Parathyroid adenoma (tissue), 2 donors: ENCODE measurements at regions not wholly inside any gene's neighbourhood (a gene's known extent, or its start where the extent isn't known, plus 50 kb on each side); places are given as distances from the start of the nearest gene placed in this dataset.

Experiments used
- H2AFZ ChIP-seq: fragments of 300-600 bp; sonication (generic); one replicate; pipeline ENCODE4 v1.7.0; 2017; ENCODE audit warnings: antibody characterized with exemption, mild to moderate bottlenecking
- H3K27ac ChIP-seq: fragments of 300-600 bp; sonication (generic); one replicate; pipeline ENCODE4 v1.7.0; 2017
- H3K27me3 ChIP-seq: fragments of 300-600 bp; sonication (generic); one replicate; pipeline ENCODE4 v1.7.0; 2017; ENCODE audit warnings: low read length; ENCODE audit not compliant: control insufficient read depth, insufficient read depth
- H3K36me3 ChIP-seq: fragments of 300-600 bp; sonication (generic); one replicate; pipeline ENCODE4 v1.7.0; 2017; ENCODE audit warnings: low read length; ENCODE audit not compliant: control insufficient read depth, insufficient read depth
- H3K4me1 ChIP-seq: fragments of 300-600 bp; sonication (generic); one replicate; pipeline ENCODE4 v1.7.0; 2017; ENCODE audit warnings: control low read depth
- H3K4me2 ChIP-seq: fragments of 300-600 bp; sonication (generic); one replicate; pipeline ENCODE4 v1.7.0; 2017; ENCODE audit warnings: low read length
- H3K4me3 ChIP-seq: fragments of 300-600 bp; sonication (generic); one replicate; pipeline ENCODE4 v1.7.0; 2017; ENCODE audit warnings: low read depth, low read length
- H3K79me2 ChIP-seq: fragments of 300-600 bp; sonication (generic); one replicate; pipeline ENCODE4 v1.7.0; 2017; ENCODE audit warnings: control low read depth
- H3K9ac ChIP-seq: fragments of 300-600 bp; sonication (generic); one replicate; pipeline ENCODE4 v1.7.0; 2017; ENCODE audit warnings: mild to moderate bottlenecking
- H3K9me3 ChIP-seq: fragments of 300-600 bp; sonication (generic); one replicate; pipeline ENCODE4 v1.7.0; 2017; ENCODE audit warnings: low read length; ENCODE audit not compliant: control insufficient read depth
- TF ChIP-seq, protein P1 (sequence below): fragments of 300-600 bp; sonication (generic); IDR thresholded peaks from one replicate; pipeline ENCODE4 v1.7.0; 2017; ENCODE audit warnings: antibody characterized with exemption, mild to moderate bottlenecking
- donor health status: primary hyperparathyroidism.

DNA sequence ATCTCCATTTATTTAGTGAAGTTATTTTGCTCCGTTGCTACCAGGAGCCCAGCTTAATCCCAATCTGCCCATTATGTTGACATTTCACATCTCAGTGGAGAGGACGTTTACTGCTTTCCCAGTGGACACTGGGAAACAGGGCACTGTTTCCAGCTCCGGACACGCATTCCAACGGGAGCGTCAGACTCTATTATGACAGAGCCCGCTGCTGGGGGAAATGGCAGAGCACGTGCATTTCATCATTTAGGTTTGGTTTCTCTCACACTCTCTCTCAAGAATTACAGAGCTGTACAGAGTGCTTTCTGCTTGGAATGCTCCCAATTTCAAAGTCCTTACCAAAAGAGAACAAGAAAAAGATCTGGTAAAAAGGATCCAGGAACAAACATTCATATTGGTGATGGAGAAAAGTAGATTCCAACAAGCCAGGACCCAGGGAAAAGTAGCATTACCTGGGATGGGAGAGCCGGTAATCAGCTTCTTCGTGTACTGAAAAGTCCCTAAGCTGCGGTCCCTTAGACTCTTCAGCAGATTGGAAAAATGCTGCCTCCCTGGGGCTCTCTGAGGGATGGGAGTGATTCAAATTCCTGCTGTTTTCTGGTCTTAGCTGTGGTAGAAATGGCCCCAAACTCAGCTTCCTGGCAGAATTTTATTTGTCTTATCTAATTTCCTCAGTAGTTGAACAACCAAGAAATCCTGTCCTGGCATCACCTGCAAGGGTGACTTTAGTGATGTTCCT, 136.0 kb upstream of the THBS1 start:
- Histone ChIP-seq H2AFZ (no peak overlapping the region), H3K4me1 (no peaks in the 10 kb centered on the region), H3K79me2 (no peaks in the 10 kb centered on the region), H3K4me2 (no peak overlapping the region), H3K27me3 (no peaks in the 10 kb centered on the region), H3K9me3 (no peaks in the 10 kb centered on the region), H3K4me3 (no peak overlapping the region), H3K9ac (no peak overlapping the region), H3K27ac (no peak overlapping the region), H3K36me3 (no peaks in the 10 kb centered on the region)
- TF ChIP-seq, protein P1, sequence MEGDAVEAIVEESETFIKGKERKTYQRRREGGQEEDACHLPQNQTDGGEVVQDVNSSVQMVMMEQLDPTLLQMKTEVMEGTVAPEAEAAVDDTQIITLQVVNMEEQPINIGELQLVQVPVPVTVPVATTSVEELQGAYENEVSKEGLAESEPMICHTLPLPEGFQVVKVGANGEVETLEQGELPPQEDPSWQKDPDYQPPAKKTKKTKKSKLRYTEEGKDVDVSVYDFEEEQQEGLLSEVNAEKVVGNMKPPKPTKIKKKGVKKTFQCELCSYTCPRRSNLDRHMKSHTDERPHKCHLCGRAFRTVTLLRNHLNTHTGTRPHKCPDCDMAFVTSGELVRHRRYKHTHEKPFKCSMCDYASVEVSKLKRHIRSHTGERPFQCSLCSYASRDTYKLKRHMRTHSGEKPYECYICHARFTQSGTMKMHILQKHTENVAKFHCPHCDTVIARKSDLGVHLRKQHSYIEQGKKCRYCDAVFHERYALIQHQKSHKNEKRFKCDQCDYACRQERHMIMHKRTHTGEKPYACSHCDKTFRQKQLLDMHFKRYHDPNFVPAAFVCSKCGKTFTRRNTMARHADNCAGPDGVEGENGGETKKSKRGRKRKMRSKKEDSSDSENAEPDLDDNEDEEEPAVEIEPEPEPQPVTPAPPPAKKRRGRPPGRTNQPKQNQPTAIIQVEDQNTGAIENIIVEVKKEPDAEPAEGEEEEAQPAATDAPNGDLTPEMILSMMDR, result no peak

- no peaks in the 10 kb centered on the region for H3K36me3 ChIP-seq
- H3K4me1 ChIP-seq, result no peaks in the 10 kb centered on the region
Observed at GRCh38 chr15:39445931-39446330, 134.9 kb upstream of the THBS1 start.

GRCh38 chr15:39447346-39447745, 133.5 kb upstream of the THBS1 start:
- Histone ChIP-seq H3K4me3 (no peak overlapping the region), H3K79me2 (no peaks in the 10 kb centered on the region), H3K36me3 (no peaks in the 10 kb centered on the region), H3K4me1 (no peaks in the 10 kb centered on the region), H2AFZ (no peak overlapping the region), H3K4me2 (no peak overlapping the region), H3K9me3 (no peaks in the 10 kb centered on the region), H3K27ac (no peak overlapping the region), H3K9ac (no peak overlapping the region), H3K27me3 (no peaks in the 10 kb centered on the region)
- TF ChIP-seq, protein P1, result no peak

More at GRCh38 chr15:39445931-39446330, 134.9 kb upstream of the THBS1 start:
- Histone ChIP-seq H3K4me3 (no peak overlapping the region), H3K79me2 (no peaks in the 10 kb centered on the region), H3K27ac (no peak overlapping the region), H3K9ac (no peak overlapping the region), H3K27me3 (no peaks in the 10 kb centered on the region), H3K4me2 (no peak overlapping the region), H3K9me3 (no peaks in the 10 kb centered on the region), H2AFZ (no peak overlapping the region)
- TF ChIP-seq, protein P1, result no peak

DNA sequence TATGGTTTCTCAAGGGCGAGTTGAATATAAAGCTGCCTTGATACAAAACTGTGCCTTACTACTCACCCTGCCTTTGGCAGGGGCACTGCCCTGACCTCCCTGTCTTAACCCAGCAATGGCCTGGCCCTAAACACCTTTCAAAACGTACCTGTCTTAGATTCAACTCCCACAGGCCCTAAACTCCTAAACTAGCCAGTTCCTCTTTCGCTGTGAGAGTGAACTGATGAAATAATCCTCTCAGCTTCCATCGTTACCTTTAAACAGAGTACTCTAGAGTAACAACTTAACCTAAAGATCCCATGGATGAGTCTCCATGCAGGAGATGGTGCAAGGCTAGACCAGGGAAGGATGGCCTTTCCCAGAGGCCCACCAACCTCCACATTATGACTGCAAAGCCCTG, 133.0 kb upstream of the THBS1 start:
- H3K4me1 ChIP-seq, result no peaks in the 10 kb centered on the region
- TF ChIP-seq, protein P1, result no peak
- H3K4me3 ChIP-seq, result no peak overlapping the region
- H3K36me3 ChIP-seq, result no peaks in the 10 kb centered on the region
- no peak overlapping the region for H3K9ac ChIP-seq
- H3K4me2 ChIP-seq, result no peak overlapping the region
- H3K79me2 ChIP-seq, result no peaks in the 10 kb centered on the region
- no peaks in the 10 kb centered on the region for H3K27me3 ChIP-seq
- H3K27ac ChIP-seq, result no peak overlapping the region
- no peaks in the 10 kb centered on the region for H3K9me3 ChIP-seq
- H2AFZ ChIP-seq, result no peak overlapping the region

- no peak overlapping the region for H3K27ac ChIP-seq
- no peaks in the 10 kb centered on the region for H3K27me3 ChIP-seq
- H2AFZ ChIP-seq, result no peak overlapping the region
- no peak overlapping the region for H3K9ac ChIP-seq
- no peak overlapping the region for H3K4me3 ChIP-seq
- no peak overlapping the region for H3K4me2 ChIP-seq
- H3K79me2 ChIP-seq, result no peaks in the 10 kb centered on the region
- H3K36me3 ChIP-seq, result no peaks in the 10 kb centered on the region
- TF ChIP-seq, protein P1, result no peak
- no peaks in the 10 kb centered on the region for H3K4me1 ChIP-seq
- no peaks in the 10 kb centered on the region for H3K9me3 ChIP-seq
Observed at GRCh38 chr15:39448409-39448808, 132.5 kb upstream of the THBS1 start.
